SK-N-MC (cell line): ENCODE measurements at regions not wholly inside any gene's neighbourhood (a gene's known extent, or its start where the extent isn't known, plus 50 kb on each side); places are given as distances from the start of the nearest gene placed in this dataset.

Source experiments
- DNase-seq: peaks from one replicate; pipeline ENCODE4 v3.0.0-alpha.2; 2011; ENCODE audit warnings: low read depth, low spot score
- H3K27ac ChIP-seq: fragments of 200-600 bp; sonication (generic); 2 replicates; pipeline ENCODE4 v1.5.1; 2016; ENCODE audit warnings: mixed run types
- H3K36me3 ChIP-seq: fragments of 200-600 bp; sonication (generic); 2 replicates; pipeline ENCODE4 v1.6.1; 2017; ENCODE audit warnings: antibody characterized with exemption, low read length, mixed read lengths; ENCODE audit not compliant: insufficient read depth
- H3K4me3 ChIP-seq: fragments of 200-600 bp; sonication (generic); 2 replicates; pipeline ENCODE4 v1.5.1; 2016
- H3K9ac ChIP-seq: fragments of 200-600 bp; sonication (generic); 2 replicates; pipeline ENCODE4 v1.8.0; 2017; ENCODE audit warnings: mixed run types, mixed read lengths; ENCODE audit not compliant: insufficient read length
- H3K9me3 ChIP-seq: fragments of 200-600 bp; sonication (generic); 2 replicates; pipeline ENCODE4 v1.6.1; 2017; ENCODE audit warnings: low read depth, mild to moderate bottlenecking, antibody characterized with exemption, low read length, moderate library complexity, mixed read lengths
- EZH2 ChIP-seq: fragments of 200-600 bp; sonication (generic); IDR thresholded peaks from one replicate; pipeline ENCODE4 v1.6.1; 2017; ENCODE audit warnings: antibody characterized with exemption
- FOXP2 ChIP-seq: optimal IDR thresholded peaks from 2 replicates; pipeline ENCODE3; 2011; ENCODE audit warnings: mild to moderate bottlenecking, moderate library complexity; ENCODE audit not compliant: insufficient read depth; ENCODE audit errors: extremely low read length, control extremely low read depth
- POLR2AphosphoS5 ChIP-seq: IDR thresholded peaks from 2 replicates; pipeline ENCODE4 v1.6.1; 2012; ENCODE audit warnings: mild to moderate bottlenecking, low read depth, low read length, borderline replicate concordance

DNA sequence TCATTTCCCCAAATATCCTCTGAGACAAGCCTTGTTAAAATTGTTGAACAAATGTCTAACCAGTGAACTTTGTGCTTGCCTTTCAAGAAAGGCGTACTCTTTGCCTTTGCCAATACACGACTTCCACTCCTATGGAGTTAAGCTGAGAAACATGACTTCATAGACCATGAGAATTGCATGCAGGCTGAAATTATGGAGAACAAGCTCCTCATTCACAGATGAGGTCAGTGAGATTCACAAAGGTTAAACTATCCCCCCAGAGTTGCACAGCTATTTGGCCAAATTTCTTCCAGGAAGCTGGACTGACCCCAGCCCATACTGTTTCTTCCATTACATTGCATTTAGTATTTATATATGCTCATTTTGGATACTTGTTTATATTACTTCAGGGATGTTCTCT lies 221.4 kb upstream of the SEMA3C start:
- Histone ChIP-seq H3K4me3 (no peak overlapping the region), H3K27ac (no peak overlapping the region), H3K36me3 (no peaks in the 10 kb centered on the region), H3K9me3 (no peaks in the 10 kb centered on the region), H3K9ac (no peak overlapping the region)
- no peak for TF ChIP-seq EZH2
- TF ChIP-seq FOXP2: no peak
- no peak for TF ChIP-seq POLR2AphosphoS5
- no peak for DNase-seq

DNA sequence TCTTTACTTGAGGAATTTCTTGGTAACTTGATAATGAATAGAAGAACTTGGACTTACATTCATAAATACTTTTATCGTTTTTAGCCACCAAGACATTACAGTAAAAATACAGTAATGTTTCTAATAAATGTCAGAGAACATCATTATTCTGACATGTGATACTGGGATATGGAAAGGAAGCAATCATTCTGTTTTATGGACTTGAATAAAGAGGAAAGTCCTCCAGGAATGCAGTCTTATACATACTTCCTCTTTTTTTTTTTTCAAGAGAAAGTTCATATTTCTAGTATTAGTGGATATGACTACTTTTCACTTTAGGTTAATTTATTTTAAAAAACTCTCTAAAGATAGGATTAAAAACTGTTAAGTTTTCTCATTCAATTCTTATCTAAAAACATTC lies 220.0 kb upstream of the SEMA3C start:
- no peaks in the 10 kb centered on the region for H3K9me3 ChIP-seq
- no peak overlapping the region for H3K4me3 ChIP-seq
- TF ChIP-seq POLR2AphosphoS5 (no peak), FOXP2 (no peak), EZH2 (no peak)
- no peak overlapping the region for H3K9ac ChIP-seq
- DNase-seq: no peak
- no peak overlapping the region for H3K27ac ChIP-seq
- H3K36me3 ChIP-seq: no peaks in the 10 kb centered on the region

DNA sequence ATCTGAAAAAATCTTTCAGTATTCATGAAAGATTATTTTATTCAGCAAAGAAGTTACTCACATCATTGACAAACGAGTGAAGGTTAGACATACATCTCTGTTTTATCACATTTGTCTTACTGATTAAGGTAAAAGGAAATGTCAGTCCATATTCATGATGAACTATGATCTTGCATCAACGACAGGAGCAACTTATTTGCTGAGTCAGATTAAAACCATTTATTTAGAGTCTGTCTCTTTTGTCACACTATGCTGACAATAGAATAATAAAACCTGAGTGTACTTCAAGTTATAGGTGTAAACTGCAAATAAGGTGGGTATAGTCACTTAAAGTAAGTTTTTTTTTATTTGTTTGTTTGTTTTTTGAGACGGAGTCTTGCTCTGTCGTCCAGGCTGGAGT lies 216.5 kb upstream of the SEMA3C start:
- H3K9ac ChIP-seq: no peak overlapping the region
- no peaks in the 10 kb centered on the region for H3K9me3 ChIP-seq
- TF ChIP-seq POLR2AphosphoS5 (no peak), EZH2 (no peak), FOXP2 (no peak)
- no peaks in the 10 kb centered on the region for H3K36me3 ChIP-seq
- H3K27ac ChIP-seq: no peak overlapping the region
- DNase-seq: no peak
- no peak overlapping the region for H3K4me3 ChIP-seq

DNA sequence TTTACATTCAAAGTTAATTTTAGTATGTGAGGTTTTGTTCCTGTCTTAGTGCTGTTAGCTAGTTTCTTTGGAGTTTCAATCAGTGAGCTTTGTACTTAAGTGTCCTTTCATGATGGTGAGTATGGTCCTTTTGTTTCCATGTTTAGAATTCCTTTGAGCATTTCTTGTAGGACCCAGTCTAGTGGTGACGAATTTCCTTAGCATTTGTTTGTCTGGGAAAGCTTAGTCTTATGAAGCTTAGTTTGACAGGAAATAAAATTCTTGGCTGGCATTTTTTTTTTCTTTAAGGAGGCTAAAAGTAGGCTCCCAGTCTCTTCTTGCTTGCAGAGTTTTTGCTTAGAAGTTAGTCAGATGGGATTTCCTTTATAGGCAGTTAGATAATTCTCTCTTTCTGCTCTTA lies 209.2 kb upstream of the SEMA3C start:
- DNase-seq: no peak
- no peak overlapping the region for H3K4me3 ChIP-seq
- TF ChIP-seq EZH2 (no peak), FOXP2 (no peak), POLR2AphosphoS5 (no peak)

DNA sequence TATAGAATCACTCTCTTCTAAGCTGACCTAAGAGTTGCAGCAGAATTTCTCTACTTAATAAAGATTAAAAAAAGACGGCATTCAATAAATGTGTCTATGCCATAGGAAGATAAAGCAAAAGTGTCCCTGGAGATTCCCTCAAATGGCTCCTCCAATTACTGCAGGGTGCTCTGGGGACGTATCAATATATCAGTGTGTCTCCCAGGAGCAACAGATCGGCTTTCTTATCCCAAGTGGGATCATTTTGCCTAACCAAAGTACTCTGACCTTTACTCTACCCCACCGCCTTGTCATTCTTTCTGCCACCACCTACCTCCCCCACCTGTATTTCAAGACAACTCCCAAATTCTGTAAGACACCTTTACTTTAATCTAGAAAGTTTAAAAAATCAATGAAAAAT lies 202.0 kb upstream of the SEMA3C start:
- no peak overlapping the region for H3K4me3 ChIP-seq
- no peaks in the 10 kb centered on the region for H3K9me3 ChIP-seq
- no peaks in the 10 kb centered on the region for H3K36me3 ChIP-seq
- no peak overlapping the region for H3K9ac ChIP-seq
- no peak for DNase-seq
- H3K27ac ChIP-seq: no peak overlapping the region
- TF ChIP-seq EZH2 (no peak), POLR2AphosphoS5 (no peak), FOXP2 (no peak)

More for the DNA sequence above, 209.2 kb upstream of the SEMA3C start:
- no peaks in the 10 kb centered on the region for H3K9me3 ChIP-seq
- no peak overlapping the region for H3K9ac ChIP-seq
- no peak overlapping the region for H3K27ac ChIP-seq
- H3K36me3 ChIP-seq: no peaks in the 10 kb centered on the region

DNA sequence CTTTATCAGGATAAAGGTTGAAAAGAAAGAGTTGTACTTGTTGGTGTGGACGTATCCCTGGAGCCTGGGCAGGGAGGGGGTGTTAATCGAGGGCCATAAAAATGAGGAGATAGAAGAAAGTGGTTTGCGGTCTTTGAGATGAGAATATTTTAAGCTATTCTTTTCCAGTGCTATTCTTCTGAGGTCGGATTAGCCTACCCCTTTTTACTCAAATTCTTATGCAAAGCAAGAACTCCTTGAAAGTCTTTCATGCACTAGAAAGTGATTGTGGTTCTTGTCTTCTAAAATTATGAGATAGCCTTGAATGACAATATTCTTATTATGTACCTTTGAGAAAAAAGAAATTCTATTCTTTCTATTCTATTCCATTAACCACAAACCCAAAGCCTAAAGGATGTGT lies 201.3 kb upstream of the SEMA3C start:
- H3K36me3 ChIP-seq: no peaks in the 10 kb centered on the region
- H3K27ac ChIP-seq: no peak overlapping the region
- TF ChIP-seq FOXP2 (no peak), POLR2AphosphoS5 (no peak), EZH2 (no peak)
- no peak overlapping the region for H3K9ac ChIP-seq
- no peaks in the 10 kb centered on the region for H3K9me3 ChIP-seq
- no peak overlapping the region for H3K4me3 ChIP-seq
- no peak for DNase-seq

DNA sequence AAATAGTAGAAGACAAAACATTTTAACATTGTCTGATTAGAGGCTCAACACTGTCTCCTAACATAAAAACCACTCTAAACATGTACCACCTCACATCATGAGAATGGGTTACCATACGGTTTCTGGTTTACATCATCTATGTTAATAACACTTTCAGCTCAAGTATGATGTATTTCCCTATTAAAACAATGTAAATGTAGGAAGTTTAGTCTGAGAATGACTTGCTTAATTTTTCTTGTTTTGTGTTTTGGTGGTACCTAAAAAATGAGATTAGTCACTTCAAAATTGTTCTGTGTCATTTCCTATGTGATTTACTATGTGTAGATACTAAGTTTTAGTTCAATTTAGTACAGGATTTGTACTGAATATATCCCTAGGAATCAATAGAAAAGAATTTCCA lies 195.8 kb upstream of the SEMA3C start:
- no peak for DNase-seq
- H3K9me3 ChIP-seq: no peaks in the 10 kb centered on the region
- no peak overlapping the region for H3K9ac ChIP-seq
- no peak overlapping the region for H3K4me3 ChIP-seq
- no peaks in the 10 kb centered on the region for H3K36me3 ChIP-seq
- no peak overlapping the region for H3K27ac ChIP-seq
- no peak for TF ChIP-seq EZH2

DNA sequence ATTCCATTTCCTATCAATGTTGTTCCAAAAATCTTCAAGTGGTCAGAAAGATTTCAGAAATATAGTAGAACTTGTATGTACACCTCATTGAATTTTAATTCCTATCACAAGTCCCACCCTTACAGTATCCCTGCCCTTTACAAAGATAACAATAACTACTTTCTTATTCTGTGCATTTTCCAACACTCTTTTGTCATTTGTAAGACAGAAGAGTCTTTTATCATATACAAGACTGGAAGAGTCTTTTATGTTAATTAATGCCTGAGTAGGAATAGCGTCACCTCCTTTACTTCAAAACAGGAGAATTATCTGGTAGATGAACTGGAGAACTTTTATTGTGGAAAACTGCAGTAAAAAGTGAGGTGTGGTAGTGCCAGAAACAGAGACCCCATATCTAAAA lies 193.9 kb upstream of the SEMA3C start:
- Histone ChIP-seq H3K27ac (no peak overlapping the region), H3K4me3 (no peak overlapping the region), H3K9ac (no peak overlapping the region), H3K9me3 (no peaks in the 10 kb centered on the region), H3K36me3 (no peaks in the 10 kb centered on the region)
- no peak for TF ChIP-seq EZH2
- TF ChIP-seq POLR2AphosphoS5: no peak
- no peak for TF ChIP-seq FOXP2
- no peak for DNase-seq

DNA sequence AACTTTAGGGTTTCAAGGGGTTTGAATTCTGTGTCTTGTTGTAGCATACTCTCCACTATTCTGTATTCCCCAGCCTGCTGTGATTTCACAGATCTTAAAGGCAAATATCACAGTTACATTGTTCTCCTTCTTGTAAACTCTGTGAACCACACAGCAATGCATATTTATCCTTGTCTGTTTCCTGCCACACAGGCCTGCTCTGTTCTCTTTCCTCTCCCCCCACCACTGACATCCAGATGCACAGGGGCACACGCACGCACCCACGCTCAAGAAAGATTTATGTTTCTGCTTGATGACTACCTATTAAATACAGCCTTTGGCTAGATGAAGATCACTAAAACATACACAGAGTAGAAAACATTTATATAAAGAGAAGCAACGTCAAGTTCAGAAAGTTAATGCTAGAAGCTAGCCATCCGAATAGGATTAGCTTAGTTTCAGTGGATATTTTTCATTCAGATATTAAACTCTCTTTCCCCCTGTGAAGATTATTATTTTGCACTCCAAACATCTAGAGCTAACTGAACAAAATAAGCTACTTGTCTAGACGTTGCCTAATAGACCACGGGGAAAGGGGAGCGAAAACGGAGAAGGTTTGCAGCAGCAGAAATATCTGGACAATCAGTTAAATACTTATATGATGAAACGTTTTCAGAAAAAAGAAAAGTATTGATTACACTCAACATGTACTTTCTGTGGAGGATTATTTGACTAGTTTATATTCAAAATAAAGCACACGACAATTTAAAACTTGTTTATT lies 193.1 kb upstream of the SEMA3C start:
- H3K9me3 ChIP-seq: no peaks in the 10 kb centered on the region
- TF ChIP-seq FOXP2 (peak; percentile 84), EZH2 (no peak), POLR2AphosphoS5 (peak; percentile 26; the same call in 1 of the 2 replicates)
- H3K4me3 ChIP-seq: peak overlapping the region; percentile 68
- peak; percentile 53 for DNase-seq
- H3K36me3 ChIP-seq: no peaks in the 10 kb centered on the region
- peak overlapping the region; percentile 74 for H3K27ac ChIP-seq
- H3K9ac ChIP-seq: peak overlapping the region; percentile 46
